CD4-positive, alpha-beta T cell treated with Interleukin-12 subunit alpha and Interleukin-12 subunit beta, for 1 hour (primary cell): ENCODE measurements at regions not wholly inside any gene's neighbourhood (a gene's known extent, or its start where the extent isn't known, plus 50 kb on each side); places are given as distances from the start of the nearest gene placed in this dataset.
"Not testable (repeated sequence)": the region's sequence is repeated elsewhere in the genome, so short reads cannot be mapped to it uniquely, and the experiment has no call there.

Source experiments
- DNase-seq: peaks from one replicate; pipeline ENCODE4 v3.0.0-alpha.2; 2020

DNA sequence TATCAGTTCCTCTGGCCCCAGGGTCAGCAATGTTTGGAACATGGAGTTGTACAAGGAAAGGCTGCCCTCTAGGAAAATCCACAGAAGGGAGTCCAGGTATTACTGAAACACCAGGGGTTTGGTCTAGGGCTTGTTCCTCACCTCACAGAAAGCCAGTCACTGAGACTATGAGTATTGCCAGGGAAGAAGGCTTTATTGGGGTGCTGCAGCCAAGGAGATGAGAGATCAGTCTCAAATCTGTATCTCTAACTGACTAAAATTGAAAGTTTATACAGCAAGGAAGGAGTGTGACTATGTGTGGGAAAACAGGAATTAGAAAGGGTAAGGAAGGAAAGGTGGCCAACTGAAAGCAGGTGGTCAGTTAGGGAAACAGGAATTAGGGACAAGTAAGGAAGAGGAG, 172.3 kb downstream of the LYPLAL1 start:
- no peak for DNase-seq

DNA sequence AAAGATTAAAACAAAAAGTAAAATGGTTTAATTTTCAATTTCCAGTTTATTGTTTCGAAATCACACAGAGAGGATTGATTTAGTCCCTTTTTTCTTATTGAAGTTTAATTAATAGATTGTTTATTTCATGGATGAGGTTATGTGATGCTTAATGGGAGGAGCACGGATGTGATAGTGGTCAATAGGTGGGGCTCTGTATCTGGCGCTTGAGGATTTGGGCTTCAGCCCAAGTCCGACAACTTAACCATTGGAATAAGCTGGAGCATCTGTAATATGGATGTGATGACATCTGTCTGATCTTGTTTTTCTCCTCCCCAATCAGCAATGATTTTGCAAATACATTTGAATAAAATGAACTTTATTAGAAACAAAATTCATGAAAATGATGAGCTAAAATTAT, 169.2 kb downstream of the LYPLAL1 start:
- DNase-seq, result no peak

DNA sequence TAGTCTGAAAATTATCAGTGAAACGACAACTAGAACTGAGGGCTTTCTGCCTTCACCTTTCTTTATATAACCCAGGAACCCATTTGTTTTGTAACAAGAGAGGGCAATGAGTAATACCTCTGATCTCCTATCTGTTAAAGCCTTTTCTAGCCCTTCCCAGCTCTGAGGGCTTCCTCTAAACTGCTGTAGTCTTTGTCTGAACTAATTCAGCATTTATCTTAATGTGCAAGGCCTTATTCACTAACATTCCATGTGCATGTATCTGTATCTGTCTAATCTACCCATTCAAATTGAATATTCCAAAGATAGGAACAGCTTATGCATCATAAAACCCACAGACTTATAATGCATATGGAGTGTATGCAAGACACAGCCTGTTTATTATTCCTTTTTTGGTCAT, 167.1 kb downstream of the LYPLAL1 start:
- DNase-seq, result no peak

DNA sequence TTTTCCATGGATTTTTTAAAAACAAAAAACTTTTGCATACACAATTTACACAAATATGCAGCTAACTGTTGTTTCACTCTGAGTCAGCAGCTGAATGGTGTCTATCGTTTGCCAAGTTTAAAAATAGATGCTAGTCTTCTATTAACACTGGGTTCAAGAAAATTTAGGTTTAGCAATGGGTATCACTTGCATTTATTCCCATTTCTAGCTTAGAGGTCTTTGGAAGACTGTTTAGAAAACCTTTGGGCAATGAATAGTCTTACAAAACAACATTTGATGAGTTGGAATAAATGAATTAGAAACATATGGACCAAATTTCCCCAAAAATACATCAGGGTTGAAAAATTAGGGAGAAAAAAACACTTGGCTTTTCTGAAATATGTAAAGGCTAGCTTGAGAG, 165.8 kb downstream of the LYPLAL1 start:
- no peak for DNase-seq

DNA sequence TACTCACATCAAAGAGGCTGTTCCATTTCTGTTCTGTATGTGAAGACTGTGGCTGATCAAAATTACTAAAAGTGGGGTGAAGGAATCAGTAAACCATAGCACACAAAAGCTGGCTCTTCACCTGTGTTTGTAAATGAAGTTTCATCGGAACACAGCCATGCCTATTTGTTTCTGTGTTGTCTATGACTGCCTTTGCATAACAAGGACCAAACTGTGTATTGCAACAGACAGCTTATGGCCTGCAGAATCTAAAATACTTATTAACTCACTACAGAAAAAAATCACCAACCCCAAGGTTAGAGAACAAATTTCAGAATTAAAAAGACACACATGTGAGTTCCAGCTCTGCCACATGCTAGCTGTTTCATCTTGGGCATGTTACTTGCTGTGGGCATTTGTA, 163.9 kb downstream of the LYPLAL1 start:
- no peak for DNase-seq

DNA sequence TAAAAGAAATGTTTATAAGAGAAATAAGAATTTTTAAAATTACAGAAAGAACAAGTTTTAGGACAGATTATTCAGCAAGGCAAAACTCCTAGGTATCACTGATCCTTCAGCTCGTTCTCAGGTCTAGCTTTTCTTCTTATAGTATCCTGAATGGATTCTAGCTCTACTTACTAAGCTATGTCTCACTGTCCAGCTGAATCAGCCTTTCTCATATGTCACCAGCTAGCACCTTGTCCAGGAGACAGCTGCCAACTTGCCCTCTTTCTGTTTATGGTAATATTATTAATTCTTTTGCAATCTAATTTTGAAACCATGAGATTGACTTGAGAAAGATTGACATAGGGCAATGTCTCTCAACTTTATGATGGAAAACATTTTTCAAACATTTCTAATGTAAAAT, 159.9 kb downstream of the LYPLAL1 start:
- no peak for DNase-seq

DNA sequence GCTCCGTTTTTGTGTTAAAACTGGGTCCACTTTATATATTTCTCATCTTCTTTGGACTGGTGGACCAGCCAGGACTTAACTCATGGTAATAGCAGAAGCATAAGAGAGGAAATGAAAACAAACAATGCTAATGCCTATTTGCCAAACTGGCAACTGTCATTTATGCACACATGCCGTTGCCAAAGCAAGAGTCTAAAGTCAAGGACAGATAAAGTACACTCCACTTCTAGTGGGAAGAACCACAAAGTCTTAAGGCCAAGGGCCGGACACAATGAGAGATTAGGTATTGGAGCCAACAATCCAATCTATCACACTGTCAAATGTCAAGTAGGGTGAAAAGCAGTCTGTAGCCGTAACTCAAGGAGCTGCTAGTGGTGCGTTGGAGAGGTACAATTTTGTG, 157.7 kb downstream of the LYPLAL1 start:
- no peak for DNase-seq

DNA sequence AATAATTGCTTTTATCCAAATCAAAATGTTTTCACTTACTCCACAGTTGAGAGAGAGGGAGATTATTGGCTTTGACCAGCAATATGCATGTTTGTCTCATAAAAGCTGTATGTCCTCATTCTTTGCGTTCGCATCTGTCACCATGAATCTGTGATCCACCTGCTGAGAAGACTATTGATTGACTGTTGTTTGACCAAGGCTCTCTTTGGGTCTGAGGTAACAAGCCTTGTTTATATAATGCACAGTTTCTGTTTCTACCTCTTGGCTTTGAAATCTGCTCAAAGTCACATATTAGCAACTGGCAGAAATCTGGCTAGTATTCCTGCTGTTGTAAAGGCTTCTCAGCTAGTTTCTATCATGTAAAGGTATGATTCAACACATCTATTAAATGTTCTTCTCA, 157.0 kb downstream of the LYPLAL1 start:
- no peak for DNase-seq

DNA sequence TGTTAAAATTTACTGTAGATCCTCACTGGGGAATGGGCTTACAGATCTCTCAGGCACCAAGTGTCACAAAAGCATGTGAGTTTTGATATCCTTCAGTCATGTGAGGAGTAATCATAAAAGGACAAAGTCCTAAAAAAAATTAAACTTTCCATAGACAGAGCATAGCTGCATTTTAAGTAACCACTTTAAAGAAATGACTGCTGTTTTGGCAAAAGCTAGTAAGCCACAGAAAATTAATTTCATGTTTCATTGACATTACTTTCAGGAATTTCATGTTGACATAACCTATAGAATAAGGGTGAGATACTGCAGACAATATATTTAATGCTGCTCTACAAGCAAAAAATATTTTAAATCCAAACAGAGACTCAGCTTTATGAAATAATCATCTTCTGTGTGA, 156.3 kb downstream of the LYPLAL1 start:
- DNase-seq, result no peak

DNA sequence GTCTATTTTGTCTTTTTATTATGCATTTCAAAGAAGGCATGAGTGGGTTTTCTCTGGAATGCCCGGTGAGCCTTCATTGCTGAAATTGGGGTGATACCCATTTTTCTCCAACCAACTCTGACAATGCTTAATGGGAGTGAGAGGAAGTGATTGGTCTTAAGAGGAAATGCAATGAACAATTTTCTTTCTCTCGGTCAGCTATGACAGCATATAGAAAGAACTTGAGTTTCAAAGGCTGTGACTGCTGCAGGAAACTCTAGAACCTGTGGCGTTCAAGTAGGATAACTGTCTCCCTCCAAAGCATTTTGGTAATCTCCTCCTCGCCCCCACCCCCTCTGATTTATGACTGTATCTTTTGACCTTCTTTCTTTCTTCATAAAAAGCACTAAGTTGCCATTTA, 155.9 kb downstream of the LYPLAL1 start:
- no peak for DNase-seq

DNA sequence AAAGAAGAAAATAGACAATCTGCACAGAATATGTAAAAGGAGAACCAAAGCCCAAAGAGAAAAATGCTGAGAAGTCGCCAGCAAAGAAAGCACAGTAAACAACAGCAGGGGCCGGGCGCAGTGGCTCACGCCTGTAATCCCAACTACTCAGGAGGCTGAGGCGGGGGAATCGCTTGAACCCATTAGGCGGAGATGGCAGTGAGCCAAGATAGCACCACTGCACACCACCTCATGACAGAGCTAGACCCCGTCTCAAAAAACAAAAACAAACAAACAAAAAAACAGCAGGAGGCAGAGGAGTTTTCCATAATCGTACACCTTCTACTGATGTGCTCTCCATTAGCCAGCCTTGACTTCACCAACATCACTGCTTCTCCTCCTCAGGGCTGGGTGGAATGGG, 153.2 kb downstream of the LYPLAL1 start:
- no peak for DNase-seq

DNA sequence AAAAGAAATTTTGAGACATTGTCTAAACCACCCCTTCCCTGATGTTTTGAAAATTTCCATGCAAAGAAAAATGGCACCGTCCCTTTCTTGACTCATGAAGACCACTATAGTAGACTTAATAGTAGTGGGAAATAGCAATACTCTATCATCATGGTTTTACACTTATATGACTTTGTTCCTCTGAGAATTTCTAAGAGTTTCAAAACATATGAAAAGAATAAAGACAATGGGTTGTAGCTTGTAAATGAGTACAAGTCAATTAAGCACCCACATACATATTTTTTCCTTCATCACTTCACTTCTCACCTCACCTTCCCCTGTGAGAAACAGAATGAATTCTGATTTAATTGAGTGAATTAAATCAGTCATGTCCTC, 151.7 kb downstream of the LYPLAL1 start:
- DNase-seq, result no peak

DNA sequence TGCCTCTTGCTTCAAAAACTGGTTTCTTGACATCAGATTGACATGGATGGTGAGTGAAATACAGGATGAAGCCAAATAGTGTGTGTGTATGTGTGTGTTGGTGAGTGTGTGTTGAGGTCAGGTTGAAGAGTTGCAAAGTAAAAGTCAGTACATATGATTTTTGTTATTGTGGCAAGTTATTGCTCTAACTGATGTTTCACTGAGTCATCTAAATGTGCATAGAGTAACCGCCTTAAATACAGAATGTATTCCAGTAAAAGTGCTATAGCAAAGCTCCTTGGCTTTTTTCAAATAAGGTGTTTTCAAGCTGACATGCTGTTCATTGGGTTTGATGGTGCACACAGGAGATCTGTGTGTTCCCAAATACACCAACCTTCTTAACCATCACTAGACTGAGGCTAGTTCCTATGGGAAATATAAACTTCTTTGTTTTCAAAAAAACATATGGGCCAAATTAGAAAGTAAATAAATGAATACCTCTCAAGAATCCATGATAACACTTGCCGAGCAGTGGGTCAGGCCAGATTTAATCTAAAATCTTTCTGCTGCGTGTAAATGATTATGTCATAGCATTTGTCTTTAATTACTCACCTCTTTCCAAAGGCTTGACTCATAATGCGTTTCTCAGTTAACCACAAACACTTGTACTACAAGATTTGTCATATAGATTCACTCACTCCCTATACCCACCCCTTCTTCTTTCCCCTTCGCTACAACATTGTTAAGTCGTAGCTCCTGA, 151.1 kb downstream of the LYPLAL1 start:
- DNase-seq, result no peak

DNA sequence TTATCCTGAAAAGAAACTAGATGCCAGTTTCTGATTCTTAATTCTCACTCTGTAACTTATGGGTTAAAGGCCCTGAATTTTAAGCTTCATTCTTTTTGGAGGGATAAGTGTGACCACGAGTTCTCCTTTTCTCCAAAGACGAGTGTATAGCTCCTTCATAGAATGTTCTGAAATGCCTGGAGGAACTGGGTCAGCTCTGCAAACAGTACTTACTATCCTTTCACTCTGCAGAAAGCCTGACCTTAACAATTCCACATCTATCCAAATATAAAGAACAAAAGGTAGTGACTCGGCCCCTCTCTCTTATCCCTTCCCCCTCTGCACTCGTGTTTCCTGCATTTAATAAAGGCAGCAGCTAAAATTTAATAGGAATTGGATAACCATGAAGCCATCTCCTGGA, 150.5 kb downstream of the LYPLAL1 start:
- DNase-seq, result no peak

DNA sequence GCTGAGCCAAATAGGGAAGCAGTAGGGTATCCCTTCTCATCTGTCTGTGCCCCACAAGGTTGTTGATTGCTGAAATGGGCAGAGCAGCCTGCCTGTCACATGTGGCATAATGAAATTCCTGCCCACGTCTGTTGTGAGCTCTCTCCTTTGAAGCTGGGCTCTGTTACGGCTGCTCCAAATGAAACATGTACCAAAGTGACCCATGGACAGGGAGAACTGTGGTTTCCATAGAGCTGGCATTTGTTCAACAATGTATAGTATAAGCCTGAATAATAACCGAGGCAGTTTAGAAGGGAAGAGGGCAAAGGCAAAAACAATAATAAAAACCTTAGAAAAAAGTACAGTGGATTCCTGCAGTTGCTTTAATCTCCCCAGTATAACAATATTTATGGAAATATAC, 149.7 kb downstream of the LYPLAL1 start:
- no peak for DNase-seq

DNA sequence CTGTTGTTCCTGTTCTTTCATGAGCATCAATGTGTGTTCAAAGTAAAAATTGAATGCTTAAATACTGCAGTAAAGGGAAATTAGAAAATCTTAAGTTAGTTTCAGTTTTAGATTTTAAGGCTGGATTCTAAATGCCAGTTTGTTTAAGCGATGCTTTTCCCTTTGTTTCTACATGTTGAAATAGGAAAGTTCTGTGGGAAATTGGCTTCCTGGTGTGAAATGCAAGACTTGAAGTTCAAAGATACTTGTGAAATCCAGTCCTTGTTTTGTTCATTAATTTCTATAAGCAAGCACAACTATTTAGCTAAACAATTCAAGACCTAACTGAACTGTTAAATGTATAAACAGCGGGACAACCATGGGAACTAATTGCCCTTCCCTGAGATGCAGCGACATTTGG, 149.1 kb downstream of the LYPLAL1 start:
- DNase-seq, result no peak

DNA sequence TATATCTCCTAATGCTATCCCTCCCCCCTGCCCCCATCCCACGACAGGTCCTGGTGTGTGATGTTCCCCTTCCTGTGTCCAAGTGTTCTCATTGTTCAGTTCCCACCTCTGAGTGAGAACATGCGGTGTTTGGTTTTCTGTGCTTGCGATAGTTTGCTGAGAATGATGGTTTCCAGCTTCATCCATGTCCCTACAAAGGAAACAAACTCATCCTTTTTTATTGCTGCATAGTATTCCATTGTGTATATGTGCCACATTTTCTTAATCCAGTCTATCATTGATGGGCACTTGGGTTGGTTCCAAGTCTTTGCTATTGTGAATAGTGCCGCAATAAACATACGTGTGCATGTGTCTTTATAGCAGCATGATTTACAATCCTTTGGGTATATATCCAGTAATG, 146.9 kb downstream of the LYPLAL1 start:
- not testable (repeated sequence) for DNase-seq

DNA sequence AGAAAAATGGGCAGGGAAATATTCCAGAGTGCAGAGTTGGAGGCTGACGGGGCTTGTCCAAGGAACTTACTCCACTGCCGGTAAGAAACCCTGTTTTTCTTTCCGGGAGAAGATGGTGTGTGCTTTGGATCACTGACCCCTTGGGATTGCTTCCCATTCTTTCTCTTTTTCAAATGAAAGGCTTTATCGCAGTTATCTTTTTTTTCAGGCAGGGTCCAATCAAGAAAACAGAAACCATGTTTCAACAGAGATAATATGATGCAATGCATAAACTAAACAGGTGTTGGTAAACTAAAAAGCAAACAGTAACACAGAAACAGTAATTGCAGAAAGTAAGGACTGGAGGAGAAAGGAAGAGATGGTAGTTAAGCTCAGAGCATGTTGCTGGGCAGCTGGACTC, 145.1 kb downstream of the LYPLAL1 start:
- no peak for DNase-seq

DNA sequence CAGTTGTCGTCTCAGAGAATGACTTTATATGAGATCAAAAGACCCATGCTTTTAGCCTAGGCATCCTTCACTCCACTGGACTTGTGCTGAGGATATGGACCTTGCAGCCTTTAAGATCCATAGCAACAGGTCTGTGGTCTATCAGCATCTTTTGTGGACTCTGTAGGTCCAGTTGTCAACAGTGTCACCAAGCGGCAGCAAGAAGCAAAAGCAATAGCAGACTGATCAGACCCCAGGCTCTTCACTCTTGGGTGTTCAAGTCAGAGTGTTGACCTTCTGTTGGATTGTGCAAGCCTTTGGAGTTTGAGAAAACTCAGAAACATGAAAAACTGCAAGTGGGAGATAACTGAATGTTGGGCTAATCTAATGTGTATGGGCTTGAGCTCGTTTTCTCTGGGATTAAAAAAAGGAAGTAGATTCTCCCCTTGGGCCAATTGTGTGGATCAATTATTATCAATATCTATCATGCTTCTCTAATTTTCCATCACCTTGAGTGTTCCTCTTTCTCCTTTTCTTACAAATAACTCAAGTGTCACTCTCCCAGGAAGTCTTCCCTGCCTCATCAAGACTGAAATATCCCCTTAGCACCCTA, 144.2 kb downstream of the LYPLAL1 start:
- no peak for DNase-seq

DNA sequence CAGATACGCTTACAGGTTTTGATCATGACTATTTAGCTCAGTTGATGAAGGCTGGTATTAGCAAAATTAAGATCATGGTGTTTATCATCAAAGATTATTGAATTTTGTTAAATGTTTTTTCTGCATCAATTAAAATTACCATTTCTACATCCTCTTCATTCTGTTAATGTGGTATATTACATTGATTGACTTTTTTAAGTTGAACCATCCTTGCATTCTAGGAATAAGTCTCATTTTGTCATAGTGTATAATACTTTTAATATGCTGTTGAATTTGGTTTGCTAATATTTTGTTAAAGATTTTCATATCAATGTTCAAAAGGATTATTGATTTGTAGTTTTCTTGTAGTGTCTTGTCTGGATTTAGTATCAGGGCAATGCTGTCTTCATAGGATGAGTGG, 142.4 kb downstream of the LYPLAL1 start:
- DNase-seq, result no peak

DNA sequence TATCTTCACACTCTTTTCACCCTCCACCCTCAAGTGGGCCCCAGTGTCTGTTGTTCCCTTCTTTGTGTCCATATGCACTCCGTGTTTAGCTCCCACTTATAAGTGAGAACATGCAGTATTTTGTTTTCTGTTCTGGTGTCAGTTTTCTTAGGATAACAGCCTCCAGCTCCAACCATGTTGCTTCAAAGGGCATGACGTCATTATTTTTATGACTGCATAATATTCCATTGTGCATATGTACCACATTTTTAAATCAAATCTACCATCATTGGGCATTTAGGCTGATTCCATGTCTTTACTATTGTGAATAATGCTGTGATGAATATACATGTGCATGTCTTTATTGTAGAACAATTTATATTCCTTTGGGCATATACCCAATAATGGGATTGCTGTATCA, 140.3 kb downstream of the LYPLAL1 start:
- DNase-seq, result no peak

DNA sequence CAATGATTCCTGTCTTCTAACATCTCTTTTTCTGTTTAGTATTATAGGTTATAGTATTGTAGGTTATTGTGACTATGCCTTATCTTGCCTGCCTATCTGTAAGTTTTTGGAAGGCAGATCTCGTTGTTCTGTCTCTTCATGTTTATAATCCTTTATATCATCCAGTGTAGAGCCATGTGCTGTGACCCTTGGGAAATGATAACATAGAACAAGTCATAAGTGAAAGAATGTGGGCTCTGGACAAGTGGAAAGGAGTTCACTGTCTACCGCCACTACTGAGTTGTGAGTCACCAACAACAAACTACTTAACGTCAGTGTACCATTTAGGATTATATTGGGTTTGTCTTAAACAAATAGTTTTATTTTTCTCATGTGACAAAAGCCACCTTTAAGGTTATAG, 139.3 kb downstream of the LYPLAL1 start:
- DNase-seq, result no peak

DNA sequence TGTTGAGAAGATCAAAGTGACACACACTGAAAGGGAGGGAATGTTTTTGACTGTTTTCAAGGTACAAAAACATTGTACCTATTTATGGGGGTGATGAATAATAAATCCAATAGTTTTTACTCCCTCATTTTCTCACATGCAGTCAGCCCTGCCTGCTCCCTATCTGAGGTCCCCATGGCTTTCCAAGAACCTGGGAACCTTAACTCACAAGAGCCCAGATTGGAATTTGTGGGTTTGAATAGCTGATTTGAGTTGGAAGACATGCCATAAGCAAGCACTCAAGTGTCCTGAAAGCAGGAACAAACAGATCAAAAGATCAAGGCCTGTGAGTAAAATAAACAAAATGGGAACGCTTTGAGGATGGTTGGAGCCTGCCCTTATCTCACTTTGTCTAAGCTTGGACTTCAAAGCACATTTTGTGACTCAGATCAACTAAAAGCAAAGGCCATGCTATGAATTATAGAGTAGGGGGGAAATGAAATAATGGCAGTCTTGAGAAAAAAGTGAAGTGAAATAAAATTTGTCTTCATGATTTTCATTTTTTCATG, 136.6 kb downstream of the LYPLAL1 start:
- DNase-seq, result no peak

DNA sequence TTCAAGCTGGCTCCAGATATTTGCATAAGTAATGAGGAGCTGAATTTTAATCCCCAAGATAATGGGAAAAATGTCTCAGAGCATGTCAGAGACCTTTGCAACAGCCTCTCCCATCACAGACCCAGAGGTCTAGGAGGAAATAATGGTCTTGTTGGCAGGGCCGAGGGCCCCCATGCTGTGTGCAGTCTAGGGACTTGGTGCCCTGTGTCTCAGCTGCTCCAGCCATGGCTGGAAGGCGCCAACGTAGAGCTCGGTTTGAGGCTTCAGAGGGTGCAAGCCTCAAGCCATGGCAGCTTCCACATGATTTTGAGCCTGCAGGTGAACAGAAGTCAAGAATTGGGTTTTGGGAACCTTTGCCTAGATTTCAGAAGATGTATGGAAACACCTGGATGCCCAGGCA, 134.7 kb downstream of the LYPLAL1 start:
- DNase-seq, result no peak
